Mesenchymal stem cell (in vitro differentiated cells and primary cell): ENCODE measurements at regions not wholly inside any gene's neighbourhood (a gene's known extent, or its start where the extent isn't known, plus 50 kb on each side); places are given as distances from the start of the nearest gene placed in this dataset.
"Not testable (repeated sequence)": the region's sequence is repeated elsewhere in the genome, so short reads cannot be mapped to it uniquely, and the experiment has no call there.

Experiments used
- DNase-seq: peaks from one replicate; pipeline ENCODE4 v3.0.0-alpha.2; 2013
- H2AFZ ChIP-seq: one replicate; pipeline ENCODE4 v1.6.1; 2013; ENCODE audit warnings: low read depth, mild to moderate bottlenecking, control low read depth, inconsistent platforms, low read length, moderate library complexity
- H2AK5ac ChIP-seq: 2 replicates; pipeline ENCODE4 v1.6.1; 2013; ENCODE audit warnings: low read length, moderate library complexity, mild to moderate bottlenecking, inconsistent platforms; ENCODE audit not compliant: severe bottlenecking
- H2BK120ac ChIP-seq: one replicate; pipeline ENCODE4 v1.6.1; 2013; ENCODE audit warnings: low read depth, mild to moderate bottlenecking, inconsistent platforms, low read length, moderate library complexity
- H2BK12ac ChIP-seq, 2 experiments: one replicate each; pipeline ENCODE4 v1.6.1; 2013; ENCODE audit warnings: inconsistent platforms in 2 of 2, low read length in 2 of 2, mild to moderate bottlenecking in 2 of 2, moderate library complexity in 2 of 2, control low read depth in 1 of 2
- H2BK15ac ChIP-seq: one replicate; pipeline ENCODE4 v1.6.1; 2013; ENCODE audit warnings: mild to moderate bottlenecking, low read depth, inconsistent platforms; ENCODE audit not compliant: poor library complexity, severe bottlenecking
- H2BK5ac ChIP-seq: 2 replicates; pipeline ENCODE4 v1.6.1; 2013; ENCODE audit warnings: low read depth, mild to moderate bottlenecking, low read length, control low read depth, inconsistent platforms; ENCODE audit not compliant: poor library complexity, severe bottlenecking
- H3K14ac ChIP-seq, 2 experiments: one replicate each; pipeline ENCODE4 v1.6.1; 2013; ENCODE audit warnings: inconsistent platforms in 2 of 2, low read length in 2 of 2, control low read depth in 1 of 2, mild to moderate bottlenecking in 1 of 2, moderate library complexity in 1 of 2
- H3K18ac ChIP-seq, 2 experiments: one replicate each; pipeline ENCODE4 v1.6.1; 2013; ENCODE audit warnings: inconsistent platforms in 2 of 2, low read length in 2 of 2, control low read depth in 1 of 2, low read depth in 1 of 2, mild to moderate bottlenecking in 1 of 2
- H3K23ac ChIP-seq, 2 experiments: one replicate each; pipeline ENCODE4 v1.6.1; 2013; ENCODE audit warnings: inconsistent platforms in 2 of 2, low read length in 2 of 2, mild to moderate bottlenecking in 2 of 2, moderate library complexity in 2 of 2, control low read depth in 1 of 2
- H3K27ac ChIP-seq: 2 replicates; pipeline ENCODE4 v1.5.1; 2013; ENCODE audit warnings: mild to moderate bottlenecking, moderate library complexity, low read length, control low read depth, inconsistent platforms; ENCODE audit not compliant: poor library complexity, severe bottlenecking
- H3K27me3 ChIP-seq, 2 experiments: 2 replicates each; pipeline versions ENCODE4 v1.6.1 to v1.7.0; 2013; ENCODE audit warnings: low read length in 2 of 2, mild to moderate bottlenecking in 2 of 2, moderate library complexity in 2 of 2, control low read depth in 1 of 2, inconsistent platforms in 1 of 2; ENCODE audit not compliant: control insufficient read depth in 1 of 2, insufficient read depth in 1 of 2
- H3K36me3 ChIP-seq, 2 experiments: 2 replicates each; pipeline versions ENCODE4 v1.6.1 to v1.7.0; 2013; ENCODE audit warnings: low read length in 2 of 2, control low read depth in 1 of 2, inconsistent platforms in 1 of 2, low read depth in 1 of 2, mild to moderate bottlenecking in 1 of 2; ENCODE audit not compliant: insufficient read depth in 2 of 2, control insufficient read depth in 1 of 2
- H3K4ac ChIP-seq, 2 experiments: one replicate each; pipeline ENCODE4 v1.6.1; 2013; ENCODE audit warnings: inconsistent platforms in 2 of 2, low read length in 2 of 2, mild to moderate bottlenecking in 2 of 2, moderate library complexity in 2 of 2, control low read depth in 1 of 2, low read depth in 1 of 2
- H3K4me1 ChIP-seq: 2 replicates; pipeline ENCODE4 v1.6.1; 2013; ENCODE audit warnings: low read depth, low read length, control low read depth; ENCODE audit not compliant: control insufficient read depth, insufficient read depth
- H3K4me2 ChIP-seq: 2 replicates; pipeline ENCODE4 v1.6.1; 2013; ENCODE audit warnings: low read length, mild to moderate bottlenecking, inconsistent platforms; ENCODE audit not compliant: poor library complexity, severe bottlenecking
- H3K4me3 ChIP-seq, 2 experiments: 2 replicates each; pipeline versions ENCODE4 v1.5.1 to v1.7.0; 2013; ENCODE audit warnings: low read length in 2 of 2, mild to moderate bottlenecking in 2 of 2, control low read depth in 1 of 2, low read depth in 1 of 2; ENCODE audit not compliant: insufficient read depth in 1 of 2
- H3K79me1 ChIP-seq: replicated peaks from 2 replicates; pipeline ENCODE4 v1.6.1; 2013; ENCODE audit warnings: mild to moderate bottlenecking, control low read depth, low read length, inconsistent platforms; ENCODE audit not compliant: poor library complexity, severe bottlenecking
- H3K9ac ChIP-seq: 2 replicates; pipeline ENCODE4 v1.7.0; 2013; ENCODE audit warnings: mild to moderate bottlenecking, low read length, moderate library complexity
- H3K9me3 ChIP-seq: 2 replicates; pipeline ENCODE4 v1.7.0; 2013; ENCODE audit warnings: mild to moderate bottlenecking, low read length; ENCODE audit not compliant: control insufficient read depth
- H4K8ac ChIP-seq: one replicate; pipeline ENCODE4 v1.6.1; 2013; ENCODE audit warnings: inconsistent platforms, mild to moderate bottlenecking, low read length, moderate library complexity
- H4K91ac ChIP-seq: one replicate; pipeline ENCODE4 v1.6.1; 2013; ENCODE audit warnings: mild to moderate bottlenecking, low read length, inconsistent platforms
- WGBS: methylation state at CpG from one replicate; pipeline ENCODE4 v1.1.7; 2013; ENCODE audit warnings: mixed read lengths; 5-methylcytosine and 5-hydroxymethylcytosine counted together

DNA sequence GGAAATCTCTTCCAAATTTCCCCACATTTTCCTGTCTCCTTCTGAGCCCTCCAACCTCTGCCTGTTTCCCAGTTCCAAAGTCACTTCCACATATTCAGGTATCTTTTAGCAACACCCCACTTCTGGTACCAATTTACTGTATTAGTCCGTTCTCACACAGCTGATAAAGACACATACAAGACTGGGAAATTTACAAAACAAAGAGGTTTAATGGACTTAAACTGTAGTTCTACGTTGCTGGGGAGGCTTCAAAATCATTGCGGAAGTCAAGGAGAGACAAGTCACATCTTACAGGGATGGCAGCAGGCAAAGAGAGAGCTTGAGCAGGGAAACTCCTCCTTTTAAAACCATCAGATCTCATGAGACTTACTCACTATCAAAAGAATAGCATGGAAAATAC is 122.0 kb downstream of the ALG1L2 start:
- not testable (repeated sequence) for H4K91ac ChIP-seq, H3K9me3 ChIP-seq, H3K23ac ChIP-seq, DNase-seq, H2BK5ac ChIP-seq, H3K4me2 ChIP-seq, H3K4ac ChIP-seq, H3K4me3 ChIP-seq, H3K36me3 ChIP-seq, H3K9ac ChIP-seq, H4K8ac ChIP-seq, H3K18ac ChIP-seq, H3K79me1 ChIP-seq, H2BK120ac ChIP-seq, H2AFZ ChIP-seq, H3K14ac ChIP-seq, H3K27me3 ChIP-seq, H2BK15ac ChIP-seq, H3K27ac ChIP-seq, H2BK12ac ChIP-seq, H2AK5ac ChIP-seq, H3K4me1 ChIP-seq
- 70% methylated on average over 2 of the region's 3 CpGs for WGBS

DNA sequence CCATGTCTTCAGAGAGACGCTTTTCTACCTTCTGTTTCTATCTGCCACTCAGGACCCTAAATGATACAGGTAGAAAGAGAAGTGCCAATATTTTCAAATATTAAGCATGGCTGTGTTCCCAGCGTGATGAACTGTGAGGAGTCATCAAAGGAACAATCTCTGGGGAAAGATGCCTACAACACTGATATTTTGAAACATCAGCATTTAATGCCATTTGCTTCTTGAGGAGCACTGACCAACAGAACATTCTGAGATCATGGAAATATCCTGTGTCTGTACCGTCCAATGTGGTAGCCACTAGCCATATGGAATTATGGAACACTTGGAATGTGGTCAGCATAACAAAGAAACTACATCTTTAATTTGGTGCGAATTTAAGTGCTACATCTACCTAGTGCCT is 117.9 kb upstream of the COL6A5 start:
- no peaks in the 10 kb centered on the region for H3K36me3 ChIP-seq
- H3K9me3 ChIP-seq = no peaks in the 10 kb centered on the region
- H2BK15ac ChIP-seq = no peak overlapping the region
- H4K8ac ChIP-seq = no peak overlapping the region
- WGBS = 86% methylated on average over 4 of the region's 4 CpGs
- H2AFZ ChIP-seq = no peak overlapping the region
- peaks cover 4 to 11% of the 10 kb centered on the region in 2 experiments for H3K27me3 ChIP-seq
- no peak overlapping the region for H3K4me2 ChIP-seq
- no peak overlapping the region for H3K4ac ChIP-seq
- no peaks in the 10 kb centered on the region for H3K79me1 ChIP-seq
- no peak overlapping the region for H4K91ac ChIP-seq
- H3K23ac ChIP-seq = no peak overlapping the region
- no peak overlapping the region for H2BK5ac ChIP-seq
- H3K27ac ChIP-seq = no peak overlapping the region
- H3K4me1 ChIP-seq = no peaks in the 10 kb centered on the region
- H3K4me3 ChIP-seq = no peak overlapping the region
- H3K9ac ChIP-seq = no peak overlapping the region
- H2BK12ac ChIP-seq = no peak overlapping the region
- no peak overlapping the region for H2BK120ac ChIP-seq
- H3K14ac ChIP-seq = no peak overlapping the region
- H3K18ac ChIP-seq = no peak overlapping the region
- DNase-seq = no peak
- H2AK5ac ChIP-seq = no peak overlapping the region

DNA sequence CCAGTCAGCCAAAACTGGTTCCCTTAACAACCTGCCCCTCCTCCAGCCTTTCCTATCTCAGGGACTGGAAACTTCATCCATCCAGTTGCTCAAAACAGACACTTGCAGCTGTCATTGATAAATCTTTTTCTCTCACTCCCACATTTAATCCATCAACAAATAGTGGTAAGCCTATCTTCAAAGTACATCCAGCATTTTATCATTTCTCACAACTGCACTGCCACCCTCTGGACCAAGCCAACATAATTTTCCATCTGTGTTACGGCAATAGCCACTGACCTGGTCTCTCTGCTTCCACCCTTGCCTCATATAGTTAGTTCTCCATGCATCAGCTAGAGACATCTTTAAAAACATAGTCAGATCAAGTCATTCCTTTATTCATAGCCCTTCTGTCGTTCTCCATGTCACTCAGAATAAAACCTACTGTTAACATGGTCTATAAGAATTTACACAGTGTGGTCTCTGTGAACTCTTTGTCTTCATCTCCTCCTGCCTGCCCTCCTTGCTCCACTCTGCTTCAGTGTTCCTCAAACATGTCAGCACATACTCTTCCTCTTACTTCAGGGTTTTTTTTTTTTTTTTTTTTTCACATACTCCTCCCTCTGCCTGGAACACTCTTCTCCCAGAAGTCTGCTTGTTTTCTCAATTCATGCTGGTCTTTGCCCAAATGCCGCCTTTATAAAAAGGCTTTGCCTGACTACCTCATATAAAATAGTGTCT is 102.5 kb upstream of the COL6A5 start:
- H2AK5ac ChIP-seq = no peak overlapping the region
- H3K27me3 ChIP-seq = peaks cover 0 to 43% of the 10 kb centered on the region in 2 experiments
- no peaks in the 10 kb centered on the region for H3K79me1 ChIP-seq
- H2BK12ac ChIP-seq = no peak overlapping the region
- H3K4me1 ChIP-seq = no peaks in the 10 kb centered on the region
- no peak overlapping the region for H3K14ac ChIP-seq
- H2BK5ac ChIP-seq = no peak overlapping the region
- H4K91ac ChIP-seq = no peak overlapping the region
- no peak overlapping the region for H3K4me3 ChIP-seq
- no peak overlapping the region for H3K4ac ChIP-seq
- peak; percentile 18 for DNase-seq
- H3K9ac ChIP-seq = no peak overlapping the region
- H3K23ac ChIP-seq = no peak overlapping the region
- no peaks in the 10 kb centered on the region for H3K9me3 ChIP-seq
- H4K8ac ChIP-seq = no peak overlapping the region
- no peak overlapping the region for H2BK15ac ChIP-seq
- no peaks in the 10 kb centered on the region for H3K36me3 ChIP-seq
- no peak overlapping the region for H3K4me2 ChIP-seq
- no peak overlapping the region for H3K27ac ChIP-seq
- no peak overlapping the region for H3K18ac ChIP-seq
- no peak overlapping the region for H2BK120ac ChIP-seq
- H2AFZ ChIP-seq = no peak overlapping the region
- WGBS = 73% methylated on average over 3 of the region's 3 CpGs

DNA sequence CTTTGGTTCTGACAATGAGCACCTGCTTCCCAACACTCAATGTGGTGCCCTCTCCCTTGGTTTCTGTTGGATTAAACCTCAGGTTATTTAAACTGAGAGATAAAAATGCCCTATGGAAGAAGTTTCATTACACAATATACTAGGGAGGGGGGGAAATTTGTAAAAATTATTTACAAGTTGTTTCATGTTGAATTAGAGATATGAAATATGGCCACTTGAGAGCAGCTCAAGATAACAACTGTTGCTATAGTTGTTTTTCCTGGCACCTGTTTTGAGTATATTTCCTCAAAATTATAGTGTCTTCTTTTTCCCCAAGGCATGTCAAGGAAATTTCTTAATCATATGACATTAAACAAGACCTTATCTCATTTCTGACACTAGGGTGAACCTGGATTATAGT is 101.7 kb upstream of the COL6A5 start:
- Histone ChIP-seq H3K4me1 (no peaks in the 10 kb centered on the region), H3K23ac (no peak overlapping the region), H3K4ac (no peak overlapping the region), H3K14ac (no peak overlapping the region), H2AFZ (no peak overlapping the region), H4K8ac (no peak overlapping the region), H2BK12ac (no peak overlapping the region), H3K9ac (no peak overlapping the region), H3K4me3 (no peak overlapping the region), H2BK5ac (no peak overlapping the region), H2BK120ac (no peak overlapping the region), H3K18ac (no peak overlapping the region), H3K9me3 (no peaks in the 10 kb centered on the region), H3K79me1 (no peaks in the 10 kb centered on the region), H3K4me2 (no peak overlapping the region), H4K91ac (no peak overlapping the region), H3K27me3 (peaks cover 0 to 51% of the 10 kb centered on the region in 2 experiments), H3K27ac (no peak overlapping the region), H2AK5ac (no peak overlapping the region), H2BK15ac (no peak overlapping the region), H3K36me3 (no peaks in the 10 kb centered on the region)
- no peak for DNase-seq
